ENCODE measurements at regions not wholly inside any gene's neighbourhood (a gene's known extent, or its start where the extent isn't known, plus 50 kb on each side); places are given as distances from the start of the nearest gene placed in this dataset.

GRCh38 chr2:140011287-140011686 is 1231.1 kb upstream of the NXPH2 start:
- Histone ChIP-seq H3K79me1 (ENCODE audit: insufficient read depth, low read depth, low read length, poor library complexity, severe bottlenecking) (no peaks in the 10 kb centered on the region), H3K23ac (ENCODE audit: insufficient read length, low read depth, low read length) (no peak overlapping the region), H3K27me3 (ENCODE audit: insufficient read depth, low read length) (no peaks in the 10 kb centered on the region), H3K4ac (ENCODE audit: low read depth, low read length) (no peak overlapping the region), H3K4me1 (ENCODE audit: insufficient read depth, low read length) (no peaks in the 10 kb centered on the region), H3K9me3 (ENCODE audit: control insufficient read depth, low read depth, low read length) (no peaks in the 10 kb centered on the region), H2AFZ (ENCODE audit: low read length) (no peak overlapping the region), H3K14ac (ENCODE audit: insufficient read depth, low read length) (no peak overlapping the region), H2BK20ac (ENCODE audit: low read depth, low read length, poor library complexity, severe bottlenecking) (no peak overlapping the region), H2BK120ac (ENCODE audit: low read depth, low read length, poor library complexity, severe bottlenecking) (no peak overlapping the region), H3T11ph (ENCODE audit: low read length) (no peak overlapping the region), H4K91ac (ENCODE audit: insufficient read length, low read depth, low read length) (no peak overlapping the region), H2BK15ac (ENCODE audit: low read depth, low read length) (no peak overlapping the region), H4K20me1 (ENCODE audit: control insufficient read depth, insufficient read depth, insufficient read length) (no peaks in the 10 kb centered on the region), H3K4me2 (ENCODE audit: insufficient read depth, insufficient read length, low read length) (no peak overlapping the region), H3K27ac (ENCODE audit: insufficient read length, low read depth, low read length) (no peak overlapping the region), H2BK12ac (ENCODE audit: insufficient read length, low read depth, low read length) (no peak overlapping the region), H4K8ac (replicated peaks; ENCODE audit: insufficient read length, low read depth, low read length) (no peak overlapping the region), H3K9ac (ENCODE audit: extremely low read depth, insufficient read length, low read length) (no peak overlapping the region), H3K18ac (ENCODE audit: insufficient read length, low read depth, low read length) (no peak overlapping the region), H3K23me2 (ENCODE audit: insufficient read length, low read depth, low read length, poor library complexity, severe bottlenecking) (no peaks in the 10 kb centered on the region), H3K79me2 (ENCODE audit: insufficient read depth, low read length) (no peaks in the 10 kb centered on the region), H4K5ac (ENCODE audit: insufficient read length, low read depth, low read length) (no peak overlapping the region), H2BK5ac (ENCODE audit: insufficient read length, low read length) (no peak overlapping the region), H3K56ac (ENCODE audit: insufficient read length, low read depth, low read length) (no peak overlapping the region), H2AK5ac (ENCODE audit: insufficient read length, low read length) (no peak overlapping the region)
- Mint-ChIP-seq H3K4me3 (no peak overlapping the region), H3K27ac (no peak overlapping the region), H3K36me3 (ENCODE audit: insufficient read depth in 1 of 3, low read depth in 3 of 3) (no peaks in the 10 kb centered on the region), H3K9me3 (0 out of 5 replicates have a peak, but pooled peaks cover 0 to 4% of the 10 kb centered on the region in 2 experiments), H3K27me3 (ENCODE audit: low read depth) (no peaks in the 10 kb centered on the region), H3K4me1 (no peaks in the 10 kb centered on the region)
- TF ChIP-seq, protein P1, sequence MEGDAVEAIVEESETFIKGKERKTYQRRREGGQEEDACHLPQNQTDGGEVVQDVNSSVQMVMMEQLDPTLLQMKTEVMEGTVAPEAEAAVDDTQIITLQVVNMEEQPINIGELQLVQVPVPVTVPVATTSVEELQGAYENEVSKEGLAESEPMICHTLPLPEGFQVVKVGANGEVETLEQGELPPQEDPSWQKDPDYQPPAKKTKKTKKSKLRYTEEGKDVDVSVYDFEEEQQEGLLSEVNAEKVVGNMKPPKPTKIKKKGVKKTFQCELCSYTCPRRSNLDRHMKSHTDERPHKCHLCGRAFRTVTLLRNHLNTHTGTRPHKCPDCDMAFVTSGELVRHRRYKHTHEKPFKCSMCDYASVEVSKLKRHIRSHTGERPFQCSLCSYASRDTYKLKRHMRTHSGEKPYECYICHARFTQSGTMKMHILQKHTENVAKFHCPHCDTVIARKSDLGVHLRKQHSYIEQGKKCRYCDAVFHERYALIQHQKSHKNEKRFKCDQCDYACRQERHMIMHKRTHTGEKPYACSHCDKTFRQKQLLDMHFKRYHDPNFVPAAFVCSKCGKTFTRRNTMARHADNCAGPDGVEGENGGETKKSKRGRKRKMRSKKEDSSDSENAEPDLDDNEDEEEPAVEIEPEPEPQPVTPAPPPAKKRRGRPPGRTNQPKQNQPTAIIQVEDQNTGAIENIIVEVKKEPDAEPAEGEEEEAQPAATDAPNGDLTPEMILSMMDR (conservative IDR thresholded peaks at IDR 0.05), result no peak
- no CpG with 5 or more reads among the region's 2 CpGs for WGBS (ENCODE audit: extremely low coverage, insufficient read length, low lambda C conversion rate)
- no peak for DNase-seq
